ENCODE measurements at regions not wholly inside any gene's neighbourhood (a gene's known extent, or its start where the extent isn't known, plus 50 kb on each side); places are given as distances from the start of the nearest gene placed in this dataset.

DNA sequence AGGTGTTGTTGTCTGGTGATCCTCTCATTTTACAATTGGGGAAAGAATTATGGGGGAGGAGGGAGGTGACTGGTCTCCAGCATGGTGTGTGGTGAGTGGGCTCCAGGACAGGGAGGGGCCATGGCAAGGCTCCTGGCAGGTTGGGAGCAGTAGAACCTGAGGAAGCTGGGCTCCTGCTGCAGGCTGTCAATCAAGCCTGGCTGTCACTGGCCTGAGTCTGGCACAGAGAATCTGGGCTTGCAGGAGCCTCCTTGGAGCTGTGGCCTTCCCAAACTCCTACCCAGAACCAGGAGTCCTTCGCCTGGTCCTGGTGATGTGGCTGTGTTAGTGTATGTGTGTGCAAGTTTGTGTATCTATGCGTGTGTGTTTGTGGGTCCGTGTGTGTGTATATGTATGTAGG lies 131.9 kb upstream of the CSF3R start:
- TF ChIP-seq, protein P1, sequence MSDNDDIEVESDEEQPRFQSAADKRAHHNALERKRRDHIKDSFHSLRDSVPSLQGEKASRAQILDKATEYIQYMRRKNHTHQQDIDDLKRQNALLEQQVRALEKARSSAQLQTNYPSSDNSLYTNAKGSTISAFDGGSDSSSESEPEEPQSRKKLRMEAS (IDR thresholded peaks at IDR 0.05) = no peak
- TF ChIP-seq JUND (IDR thresholded peaks at IDR 0.05) = no peak
- TF ChIP-seq, protein P2, sequence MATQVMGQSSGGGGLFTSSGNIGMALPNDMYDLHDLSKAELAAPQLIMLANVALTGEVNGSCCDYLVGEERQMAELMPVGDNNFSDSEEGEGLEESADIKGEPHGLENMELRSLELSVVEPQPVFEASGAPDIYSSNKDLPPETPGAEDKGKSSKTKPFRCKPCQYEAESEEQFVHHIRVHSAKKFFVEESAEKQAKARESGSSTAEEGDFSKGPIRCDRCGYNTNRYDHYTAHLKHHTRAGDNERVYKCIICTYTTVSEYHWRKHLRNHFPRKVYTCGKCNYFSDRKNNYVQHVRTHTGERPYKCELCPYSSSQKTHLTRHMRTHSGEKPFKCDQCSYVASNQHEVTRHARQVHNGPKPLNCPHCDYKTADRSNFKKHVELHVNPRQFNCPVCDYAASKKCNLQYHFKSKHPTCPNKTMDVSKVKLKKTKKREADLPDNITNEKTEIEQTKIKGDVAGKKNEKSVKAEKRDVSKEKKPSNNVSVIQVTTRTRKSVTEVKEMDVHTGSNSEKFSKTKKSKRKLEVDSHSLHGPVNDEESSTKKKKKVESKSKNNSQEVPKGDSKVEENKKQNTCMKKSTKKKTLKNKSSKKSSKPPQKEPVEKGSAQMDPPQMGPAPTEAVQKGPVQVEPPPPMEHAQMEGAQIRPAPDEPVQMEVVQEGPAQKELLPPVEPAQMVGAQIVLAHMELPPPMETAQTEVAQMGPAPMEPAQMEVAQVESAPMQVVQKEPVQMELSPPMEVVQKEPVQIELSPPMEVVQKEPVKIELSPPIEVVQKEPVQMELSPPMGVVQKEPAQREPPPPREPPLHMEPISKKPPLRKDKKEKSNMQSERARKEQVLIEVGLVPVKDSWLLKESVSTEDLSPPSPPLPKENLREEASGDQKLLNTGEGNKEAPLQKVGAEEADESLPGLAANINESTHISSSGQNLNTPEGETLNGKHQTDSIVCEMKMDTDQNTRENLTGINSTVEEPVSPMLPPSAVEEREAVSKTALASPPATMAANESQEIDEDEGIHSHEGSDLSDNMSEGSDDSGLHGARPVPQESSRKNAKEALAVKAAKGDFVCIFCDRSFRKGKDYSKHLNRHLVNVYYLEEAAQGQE (IDR thresholded peaks at IDR 0.05) = no peak

All from liver (tissue), 2 donors.